ENCODE measurements at regions not wholly inside any gene's neighbourhood (a gene's known extent, or its start where the extent isn't known, plus 50 kb on each side); places are given as distances from the start of the nearest gene placed in this dataset.

GRCh38 chr2:52805901-52806410 is 961.6 kb upstream of the CHAC2 start:
- no peak for DNase-seq

- DNase-seq = no peak
Observed at GRCh38 chr2:52794581-52794980, 973.0 kb upstream of the CHAC2 start.

GRCh38 chr2:52779446-52779845 is 988.2 kb upstream of the CHAC2 start:
- DNase-seq = no peak

GRCh38 chr2:52776571-52776970 is 991.0 kb upstream of the CHAC2 start:
- DNase-seq = no peak

GRCh38 chr2:52775674-52776073 is 991.9 kb upstream of the CHAC2 start:
- DNase-seq = no peak

GRCh38 chr2:52765735-52766134 is 1001.9 kb upstream of the CHAC2 start:
- no peak for DNase-seq

- no peak for DNase-seq
Observed at GRCh38 chr2:52749764-52750163, 1017.8 kb upstream of the CHAC2 start.

- DNase-seq = no peak
Observed at GRCh38 chr2:52745144-52745543, 1022.5 kb upstream of the CHAC2 start.

- DNase-seq = no peak
Observed at GRCh38 chr2:52732849-52733395, 1034.7 kb upstream of the CHAC2 start.

GRCh38 chr2:52724585-52724984 is 1043.0 kb upstream of the CHAC2 start:
- no peak for DNase-seq

GRCh38 chr2:52717836-52718235 is 1049.8 kb upstream of the CHAC2 start:
- no peak for DNase-seq

- DNase-seq = no peak
Observed at GRCh38 chr2:52710810-52711618, 1056.6 kb upstream of the CHAC2 start.

GRCh38 chr2:52704251-52704650 is 1063.4 kb upstream of the CHAC2 start:
- no peak for DNase-seq

- no peak for DNase-seq
Observed at GRCh38 chr2:52703004-52703403, 1064.6 kb upstream of the CHAC2 start.

GRCh38 chr2:52698408-52698807 is 1069.2 kb upstream of the CHAC2 start:
- no peak for DNase-seq

GRCh38 chr2:52697690-52698089 is 1069.9 kb upstream of the CHAC2 start:
- DNase-seq = no peak

- no peak for DNase-seq
Observed at GRCh38 chr2:52695731-52696130, 1071.9 kb upstream of the CHAC2 start.

GRCh38 chr2:52686935-52687334 is 1080.7 kb upstream of the CHAC2 start:
- DNase-seq = no peak

GRCh38 chr2:52676056-52676455 is 1091.5 kb upstream of the CHAC2 start:
- no peak for DNase-seq

GRCh38 chr2:52668724-52669123 is 1098.9 kb upstream of the CHAC2 start:
- DNase-seq = no peak

GRCh38 chr2:52659546-52659945 is 1108.1 kb upstream of the CHAC2 start:
- DNase-seq = no peak

GRCh38 chr2:52658598-52658997 is 1109.0 kb upstream of the CHAC2 start:
- DNase-seq = no peak

- no peak for DNase-seq
Observed at GRCh38 chr2:52639692-52640091, 1127.9 kb upstream of the CHAC2 start.

GRCh38 chr2:52632543-52632942 is 1135.1 kb upstream of the CHAC2 start:
- no peak for DNase-seq

GRCh38 chr2:52629944-52630343 is 1137.7 kb upstream of the CHAC2 start:
- no peak for DNase-seq

All from NCI-H774 (cell line).